ENCODE measurements at regions not wholly inside any gene's neighbourhood (a gene's known extent, or its start where the extent isn't known, plus 50 kb on each side); places are given as distances from the start of the nearest gene placed in this dataset.

GRCh38 chr6:132076452-132076851 lies 125.3 kb upstream of the CCN2 start:
- Histone ChIP-seq H3K9me3 (replicated peaks; ENCODE audit: control insufficient read depth, insufficient read depth, low read length) (no peaks in the 10 kb centered on the region), H4K20me1 (ENCODE audit: control insufficient read depth, insufficient read depth) (no peaks in the 10 kb centered on the region), H3K9ac (ENCODE audit: control insufficient read depth, insufficient read depth, low read length) (no peak overlapping the region), H3K4me1 (ENCODE audit: control insufficient read depth, insufficient read depth, low read length) (no peaks in the 10 kb centered on the region), H3K4me2 (ENCODE audit: control insufficient read depth, insufficient read depth) (no peak overlapping the region), H3K27me3 (replicated peaks in 1 of 2; ENCODE audit: control insufficient read depth in 2 of 2, insufficient read depth in 2 of 2, low read length in 1 of 2) (no peaks in the 10 kb centered on the region), H3K36me3 (ENCODE audit: control insufficient read depth in 2 of 2, insufficient read depth in 2 of 2, low read length in 1 of 2) (no peaks in the 10 kb centered on the region), H3K27ac (ENCODE audit: control insufficient read depth, insufficient read depth) (no peak overlapping the region), H3K4me3 (no peak overlapping the region), H2AFZ (ENCODE audit: control insufficient read depth, low read depth, low read length) (no peak overlapping the region), H3K79me2 (ENCODE audit: control insufficient read depth, insufficient read depth, low read length) (no peaks in the 10 kb centered on the region)
- ChIA-PET POLR2A (no interaction called here), SMC1A (ENCODE audit: uncharacterized antibody, unreplicated experiment) (no interaction called here), RAD21 (ENCODE audit: unreplicated experiment) (no interaction called here), CTCF (no interaction called here)
- in situ Hi-C loops (cut with MboI) = no loop called here
- TF ChIP-seq RUNX3 (IDR thresholded peaks at IDR 0.05; ENCODE audit: low read length) = no peak
- TF ChIP-seq PAX5 (IDR thresholded peaks at IDR 0.05; ENCODE audit: borderline replicate concordance, low read depth, low read length) = no peak
- WGBS (ENCODE audit: insufficient coverage, insufficient replicate concordance, low lambda C conversion rate, missing lambda C conversion rate) = 65% methylated on average over 3 of the region's 3 CpGs
- ATAC-seq (no peak), DNase-seq (ENCODE audit: low read depth, low spot score) (no peak), FAIRE-seq (no peak)
- intact Hi-C loops (cut with micrococcal nuclease; ENCODE audit: unreplicated experiment) = no loop called here
- no TSS peak for BruUV-seq (replicated peaks)

- POLR2A ChIA-PET = no interaction called here
- TF ChIP-seq HCFC1 (IDR thresholded peaks at IDR 0.05; ENCODE audit: low read length) (no peak), NFIC (IDR thresholded peaks at IDR 0.05; ENCODE audit: low read depth, low read length) (no peak), ZSCAN29 (IDR thresholded peaks at IDR 0.05) (no peak), PAX5 (IDR thresholded peaks at IDR 0.05; ENCODE audit: borderline replicate concordance, low read depth, low read length) (no peak), PAX8 (IDR thresholded peaks at IDR 0.05) (no peak), NR2C2 (IDR thresholded peaks at IDR 0.05; ENCODE audit: borderline replicate concordance, control insufficient read depth, insufficient read length, low read depth) (no peak), MAX (IDR thresholded peaks at IDR 0.05; ENCODE audit: low read depth, low read length) (no peak), CUX1 (IDR thresholded peaks at IDR 0.05; ENCODE audit: insufficient replicate concordance, low read depth, low read length) (no peak), CREB1 (IDR thresholded peaks at IDR 0.05; ENCODE audit: low read depth) (no peak), SRF (IDR thresholded peaks at IDR 0.05; ENCODE audit: low read depth in 2 of 2, low read length in 2 of 2) (no peak), CBX5 (IDR thresholded peaks at IDR 0.05; ENCODE audit: low read depth) (no peak), HDAC2 (IDR thresholded peaks at IDR 0.05) (no peak), BHLHE40 (IDR thresholded peaks at IDR 0.05; ENCODE audit: borderline replicate concordance in 1 of 2, low read depth in 2 of 2, low read length in 1 of 2) (no peak), SMC3 (IDR thresholded peaks at IDR 0.05; ENCODE audit: borderline replicate concordance, low read length) (no peak), FOS (IDR thresholded peaks at IDR 0.05; ENCODE audit: borderline replicate concordance, extremely low read depth, insufficient read length) (no peak)
These were observed 121.7 kb upstream of the CCN2 start for GRCh38 chr6:132072831-132073230.

More at GRCh38 chr6:132072831-132073230, 121.7 kb upstream of the CCN2 start:
- H2AFZ ChIP-seq (ENCODE audit: control insufficient read depth, low read depth, low read length) = no peak overlapping the region
- ChIA-PET CTCF (no interaction called here), RAD21 (ENCODE audit: unreplicated experiment) (no interaction called here), SMC1A (ENCODE audit: uncharacterized antibody, unreplicated experiment) (no interaction called here)
- no peaks in the 10 kb centered on the region for H3K4me1 ChIP-seq (ENCODE audit: control insufficient read depth, insufficient read depth, low read length)
- no peaks in the 10 kb centered on the region for H3K27me3 ChIP-seq (replicated peaks in 1 of 2; ENCODE audit: control insufficient read depth in 2 of 2, insufficient read depth in 2 of 2, low read length in 1 of 2)
- H3K4me3 ChIP-seq = no peak overlapping the region
- ATAC-seq (no peak), FAIRE-seq (no peak), DNase-seq (ENCODE audit: low read depth, low spot score) (no peak)
- no TSS peak for BruUV-seq (replicated peaks)
- intact Hi-C loops (cut with micrococcal nuclease; ENCODE audit: unreplicated experiment) = no loop called here
- H3K27ac ChIP-seq (ENCODE audit: control insufficient read depth, insufficient read depth) = no peak overlapping the region
- H3K9ac ChIP-seq (ENCODE audit: control insufficient read depth, insufficient read depth, low read length) = no peak overlapping the region
- H3K79me2 ChIP-seq (ENCODE audit: control insufficient read depth, insufficient read depth, low read length) = no peaks in the 10 kb centered on the region
- H4K20me1 ChIP-seq (ENCODE audit: control insufficient read depth, insufficient read depth) = no peaks in the 10 kb centered on the region
- no peaks in the 10 kb centered on the region for H3K36me3 ChIP-seq (ENCODE audit: control insufficient read depth in 2 of 2, insufficient read depth in 2 of 2, low read length in 1 of 2)
- no peak overlapping the region for H3K4me2 ChIP-seq (ENCODE audit: control insufficient read depth, insufficient read depth)
- in situ Hi-C loops (cut with MboI) = no loop called here
- no peaks in the 10 kb centered on the region for H3K9me3 ChIP-seq (replicated peaks; ENCODE audit: control insufficient read depth, insufficient read depth, low read length)
- 0% methylated on average over 1 of the region's 1 CpG for WGBS (ENCODE audit: insufficient coverage, insufficient replicate concordance, low lambda C conversion rate, missing lambda C conversion rate)

Measured in GM12878 (cell line).